CD4-positive, alpha-beta T cell treated with Interleukin-12 subunit alpha and Interleukin-12 subunit beta, for 1 hour (primary cell): ENCODE measurements at regions not wholly inside any gene's neighbourhood (a gene's known extent, or its start where the extent isn't known, plus 50 kb on each side); places are given as distances from the start of the nearest gene placed in this dataset.

ENCODE experiments used
- DNase-seq: peaks from one replicate; pipeline ENCODE4 v3.0.0-alpha.2; 2020

- DNase-seq: no peak
Measured at GRCh38 chr14:100674897-100675619, 51.6 kb upstream of the DLK1 start.

GRCh38 chr14:100675699-100676684 is 50.7 kb upstream of the DLK1 start:
- no peak for DNase-seq
